ENCODE measurements at regions not wholly inside any gene's neighbourhood (a gene's known extent, or its start where the extent isn't known, plus 50 kb on each side); places are given as distances from the start of the nearest gene placed in this dataset.

GRCh38 chr6:34606477-34607265, 50.5 kb upstream of the SPDEF start:
- no peak overlapping the region for H3K27ac ChIP-seq
- no peaks in the 10 kb centered on the region for H3K9me3 ChIP-seq (ENCODE audit: severe bottlenecking)
- H3K27me3 ChIP-seq (ENCODE audit: insufficient read depth, low read depth, severe bottlenecking): no peaks in the 10 kb centered on the region
- no peak for TF ChIP-seq CTCF (IDR thresholded peaks at IDR 0.05; ENCODE audit: low read depth, low read length)
- H3K36me3 ChIP-seq: peaks cover 30% of the 10 kb centered on the region
- no peak overlapping the region for H3K4me3 ChIP-seq (ENCODE audit: low read depth, low read length)
- no peak for DNase-seq

Measured in WERI-Rb-1 (cell line).